NCI-H2196 (cell line): ENCODE measurements at regions not wholly inside any gene's neighbourhood (a gene's known extent, or its start where the extent isn't known, plus 50 kb on each side); places are given as distances from the start of the nearest gene placed in this dataset.

Experiments used
- DNase-seq: peaks from one replicate; lab custom pipeline; 2025; ENCODE audit not compliant: unreplicated experiment; lab: John Stamatoyannopoulos, UW

- no peak for DNase-seq
Observed at GRCh38 chr10:129106314-129106713, 360.7 kb upstream of the MGMT start.

GRCh38 chr10:129107525-129107924, 359.5 kb upstream of the MGMT start:
- no peak for DNase-seq

DNA sequence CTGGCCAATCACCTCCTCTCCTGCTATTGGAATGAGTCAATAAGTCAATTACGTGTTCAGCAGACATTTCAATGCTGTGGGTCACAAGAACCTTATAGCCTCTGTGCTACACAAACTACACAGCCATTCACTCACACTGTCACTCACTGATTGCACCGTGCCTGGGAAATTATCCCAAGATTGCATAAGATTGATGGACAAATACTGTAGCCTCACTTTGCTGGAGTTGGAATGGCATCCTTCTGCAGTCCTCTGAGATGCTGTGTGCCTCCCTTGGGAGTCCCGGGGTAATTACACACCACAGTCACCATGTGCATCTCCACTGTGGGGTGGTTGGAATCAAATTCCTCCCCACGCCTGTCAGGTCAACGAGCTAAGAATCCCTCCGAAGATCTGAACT, 358.7 kb upstream of the MGMT start:
- DNase-seq, result no peak

- no peak for DNase-seq
Observed at GRCh38 chr10:129108994-129109393, 358.0 kb upstream of the MGMT start.

DNA sequence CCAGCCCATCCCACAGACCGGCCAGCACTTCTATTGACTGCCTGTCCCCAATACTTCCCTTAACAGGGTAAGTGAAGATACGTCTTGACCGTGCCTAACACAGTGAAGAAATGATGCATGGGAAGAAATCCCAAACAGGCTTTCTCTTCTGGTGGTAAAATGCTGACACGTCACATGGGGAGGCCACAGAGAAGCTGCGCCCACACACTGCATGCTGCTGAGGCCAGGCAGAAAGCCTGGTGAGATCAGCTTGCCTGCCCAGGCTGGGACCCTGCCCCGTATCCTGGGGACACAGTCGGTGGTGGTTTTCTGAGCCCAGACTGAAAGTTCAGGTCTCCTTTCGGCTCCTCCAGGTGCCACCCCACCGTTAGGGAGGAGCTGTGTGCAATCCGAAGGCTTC, 356.3 kb upstream of the MGMT start:
- no peak for DNase-seq

DNA sequence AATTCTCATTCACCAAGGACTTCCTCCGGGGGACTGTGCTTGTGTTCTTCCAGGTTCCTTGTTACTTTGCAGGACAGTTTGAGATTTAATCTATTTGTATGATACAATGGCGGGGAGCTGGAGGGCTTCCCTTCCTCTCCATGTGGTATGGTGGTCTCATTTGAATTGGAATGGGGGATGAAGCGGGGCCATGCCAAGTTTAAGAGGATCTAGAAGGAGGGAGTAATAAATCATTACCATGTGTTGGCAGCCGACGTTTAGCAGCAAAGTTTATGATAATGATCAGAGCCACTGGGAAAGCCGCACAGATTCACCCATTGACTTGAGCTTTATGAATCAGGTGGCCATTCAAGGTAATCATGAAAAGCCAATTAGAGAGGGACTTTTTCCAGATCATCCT, 355.1 kb upstream of the MGMT start:
- no peak for DNase-seq

- no peak for DNase-seq
Observed at GRCh38 chr10:129114588-129114987, 352.5 kb upstream of the MGMT start.

DNA sequence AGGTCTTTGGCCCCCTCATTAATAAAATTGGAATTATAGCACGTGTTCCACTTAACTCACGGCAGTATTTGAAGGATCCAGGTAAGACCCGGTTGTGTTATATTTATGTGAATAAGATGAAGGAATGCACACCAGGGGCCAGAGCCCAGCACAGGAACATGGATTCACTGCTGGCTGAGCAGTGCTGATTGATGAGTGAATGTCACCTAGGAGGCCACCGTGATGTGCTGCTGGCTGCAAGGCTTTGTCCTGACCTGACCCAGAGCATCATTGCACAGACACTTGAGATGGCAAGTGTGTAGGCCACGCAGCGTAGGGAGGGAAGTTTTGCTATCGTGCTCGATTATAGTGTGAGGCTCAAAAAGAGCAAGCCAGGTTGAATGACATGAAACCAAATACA, 350.7 kb upstream of the MGMT start:
- no peak for DNase-seq

GRCh38 chr10:129120441-129120840, 346.6 kb upstream of the MGMT start:
- DNase-seq, result no peak

GRCh38 chr10:129122846-129123245, 344.2 kb upstream of the MGMT start:
- DNase-seq, result no peak

- DNase-seq, result no peak
Observed at GRCh38 chr10:129123428-129123827, 343.6 kb upstream of the MGMT start.

- DNase-seq, result no peak
Observed at GRCh38 chr10:129126982-129127381, 340.1 kb upstream of the MGMT start.

DNA sequence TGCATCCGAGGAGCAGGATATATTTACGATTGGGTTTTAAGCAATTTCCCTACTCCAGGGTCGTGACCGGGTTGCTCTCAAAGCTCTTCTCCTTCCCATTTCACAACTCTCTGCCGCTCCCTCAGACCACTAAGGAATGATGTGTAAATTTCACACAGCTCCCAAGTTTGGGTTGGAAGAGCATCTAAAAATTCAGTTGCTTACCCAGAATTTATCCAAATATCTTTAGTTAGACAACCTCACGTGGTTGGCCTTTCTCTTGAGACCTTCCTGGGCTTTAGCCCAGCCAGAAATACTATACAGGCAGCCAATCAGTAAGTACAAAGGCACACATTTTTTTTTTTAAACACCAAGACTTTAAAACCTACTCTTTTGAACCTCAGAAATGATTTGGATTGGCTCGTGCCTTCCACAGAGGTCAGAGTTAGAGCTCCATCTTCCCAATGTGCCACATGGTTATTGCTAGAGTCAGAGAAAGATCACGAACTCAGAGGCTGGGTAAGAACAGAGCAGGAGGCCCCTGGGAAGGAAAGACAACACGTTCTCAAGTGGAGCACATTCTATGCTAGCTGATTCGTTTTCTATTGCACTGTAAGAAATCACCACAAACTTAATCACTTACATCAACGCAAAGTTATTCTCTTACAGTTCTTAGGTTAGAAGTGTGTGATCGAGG, 335.4 kb upstream of the MGMT start:
- DNase-seq, result no peak

- DNase-seq, result no peak
Observed at GRCh38 chr10:129133856-129134255, 333.2 kb upstream of the MGMT start.

DNA sequence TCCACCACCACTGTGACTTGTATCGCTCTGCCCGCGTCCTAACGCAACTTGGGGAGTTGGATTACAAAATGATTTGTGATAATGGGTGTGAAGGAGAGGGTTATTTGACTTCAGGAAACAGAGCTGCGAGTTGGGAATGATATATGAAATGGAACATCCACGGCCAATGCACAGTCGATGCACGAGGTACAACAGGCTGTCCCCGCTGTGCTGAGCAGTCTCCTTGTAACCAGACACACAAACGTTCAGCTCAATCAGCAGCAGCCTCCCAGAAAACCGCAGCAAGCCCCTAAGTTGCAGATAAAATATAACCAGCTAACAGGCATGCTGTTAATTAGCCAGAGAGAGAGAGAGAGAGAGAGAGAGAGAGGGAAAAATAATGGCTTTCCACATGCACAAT, 332.7 kb upstream of the MGMT start:
- DNase-seq, result no peak

GRCh38 chr10:129135624-129136023, 331.4 kb upstream of the MGMT start:
- no peak for DNase-seq

GRCh38 chr10:129136074-129136473, 331.0 kb upstream of the MGMT start:
- DNase-seq, result no peak

DNA sequence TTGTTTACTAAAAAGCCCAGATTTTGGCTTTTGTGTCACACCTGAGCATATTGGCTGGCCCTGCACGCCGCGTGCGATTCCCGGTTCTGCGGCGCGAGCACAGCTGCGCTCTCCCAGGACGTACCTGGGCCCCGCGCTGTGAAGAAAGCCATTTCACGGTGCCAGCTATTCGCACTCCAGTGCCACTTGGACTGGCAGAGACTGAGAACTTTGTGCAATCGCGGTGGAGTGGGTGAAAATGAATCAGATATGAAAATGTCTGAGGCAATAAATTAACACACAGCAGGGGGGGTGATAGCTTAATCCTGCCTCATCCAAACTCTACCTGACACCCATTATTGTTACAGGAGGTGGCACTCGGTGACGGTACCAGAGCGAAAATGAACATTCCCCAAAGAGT, 330.1 kb upstream of the MGMT start:
- no peak for DNase-seq

DNA sequence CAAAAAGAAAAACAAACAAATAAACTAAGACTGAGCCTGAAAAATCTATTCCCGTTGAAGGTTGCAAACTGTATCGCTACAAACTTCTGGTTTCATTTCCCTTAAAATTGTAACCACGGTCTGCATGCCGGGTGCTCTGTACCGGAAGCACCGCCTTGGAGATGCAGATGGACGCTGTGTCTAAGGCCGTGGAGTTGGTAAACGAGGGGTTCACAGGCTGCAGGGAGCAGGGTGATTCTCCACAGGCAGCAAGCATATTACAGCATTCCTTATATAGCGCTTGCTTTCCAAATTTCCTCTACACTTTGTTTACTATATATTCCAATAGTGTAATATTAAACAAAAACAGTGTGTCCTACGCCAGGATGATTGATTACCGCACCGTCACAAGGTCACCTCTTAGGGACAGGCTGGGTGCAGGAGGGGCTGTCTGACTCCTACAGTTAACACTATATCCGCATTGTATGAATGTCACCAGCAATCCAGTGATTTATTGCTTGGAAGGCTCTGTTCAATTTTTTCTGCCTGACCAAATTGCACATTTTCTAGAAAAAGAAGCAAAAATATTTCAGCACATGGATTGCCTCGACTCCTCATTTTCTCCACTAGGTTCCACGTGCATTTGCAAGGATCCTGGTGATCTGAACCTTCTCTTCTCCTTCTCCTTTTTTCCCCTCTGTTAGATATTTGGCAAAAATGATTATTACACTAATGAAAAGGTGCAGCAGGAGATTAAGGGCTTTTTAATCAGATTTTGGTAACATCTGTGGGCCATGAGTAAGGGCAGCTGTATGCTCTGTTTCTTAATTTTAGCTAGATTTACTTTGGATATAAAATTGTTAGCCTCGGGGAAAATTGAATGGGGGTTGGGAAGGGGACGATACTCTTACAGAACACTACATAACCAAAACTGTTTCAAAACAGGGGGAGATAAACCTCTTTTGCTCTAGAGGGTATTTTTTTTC, 325.8 kb upstream of the MGMT start:
- no peak for DNase-seq

DNA sequence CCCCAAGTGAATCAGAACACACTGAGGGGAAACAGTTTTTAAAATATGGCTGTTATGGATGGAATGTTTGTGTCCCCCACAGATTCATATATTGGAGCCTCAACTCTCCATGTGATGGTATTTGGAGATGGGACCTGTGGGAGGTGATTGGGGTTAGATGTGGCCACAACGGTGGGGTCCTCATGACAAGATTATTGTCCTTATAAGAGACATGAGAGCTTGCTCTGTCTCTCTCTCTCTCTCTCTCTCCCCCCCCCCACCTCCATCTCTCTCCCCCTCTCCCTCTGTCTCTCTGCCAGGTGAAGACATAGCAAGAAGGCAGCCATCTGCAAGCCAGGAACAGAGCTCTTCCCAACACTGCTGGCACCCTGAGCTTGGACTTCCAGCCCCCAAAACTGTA, 315.8 kb upstream of the MGMT start:
- no peak for DNase-seq

- DNase-seq, result no peak
Observed at GRCh38 chr10:129156406-129156805, 310.6 kb upstream of the MGMT start.

DNA sequence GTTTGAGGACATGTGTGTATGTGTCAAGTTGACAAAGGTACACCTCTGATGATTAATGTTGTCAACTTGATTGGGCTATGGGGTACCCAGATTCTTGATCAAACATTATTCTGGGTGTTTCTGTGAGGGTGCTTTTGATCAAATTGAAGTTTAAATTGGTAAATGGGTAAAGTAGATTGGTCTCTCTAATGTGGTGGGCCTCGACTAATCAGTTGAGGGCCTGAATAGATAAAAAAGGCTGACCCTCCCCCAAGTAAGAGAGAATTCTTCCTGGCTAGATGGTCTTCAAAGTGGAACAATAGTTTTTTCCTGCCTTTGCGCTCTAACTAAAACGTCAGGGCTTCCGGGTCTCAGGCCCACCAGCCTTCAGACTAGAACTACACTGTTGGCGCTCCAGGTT, 309.9 kb upstream of the MGMT start:
- DNase-seq, result no peak
